Right lobe of liver (tissue), 6 donors: ENCODE measurements at regions not wholly inside any gene's neighbourhood (a gene's known extent, or its start where the extent isn't known, plus 50 kb on each side); places are given as distances from the start of the nearest gene placed in this dataset.
"Not testable (repeated sequence)": the region's sequence is repeated elsewhere in the genome, so short reads cannot be mapped to it uniquely, and the experiment has no call there.

Experiments used
- ATAC-seq, 4 donors: fragments of 200-7000 bp; cut with Tn5 transposase; one replicate each; pipeline ENCODE4 v1.9.1; 2020; ENCODE audit warnings: mild to moderate bottlenecking in 4 of 4, moderate library complexity in 4 of 4
- DNase-seq, 3 donors: peaks; one replicate each; pipeline ENCODE4 v3.0.0-alpha.2; 2020
- H3K27ac ChIP-seq, 3 donors: fragments of 200-600 bp; one replicate each; pipeline ENCODE4 v1.8.0; 2022
- H3K27me3 ChIP-seq, 2 donors: fragments of 200-600 bp; one replicate each; pipeline ENCODE4 v1.8.0; 2022
- H3K36me3 ChIP-seq, 4 donors: fragments of 200-600 bp; sonication (generic) in 1 of 4; one replicate each; pipeline versions ENCODE4 v1.5.1 to v1.8.0; 2017 to 2022; ENCODE audit warnings: control low read depth in 1 of 4
- H3K4me1 ChIP-seq, 4 donors: fragments of 200-600 bp; sonication (generic) in 1 of 4; one replicate each; pipeline versions ENCODE4 v1.5.1 to v1.8.0; 2017 to 2022; ENCODE audit warnings: control low read depth in 1 of 4
- H3K4me3 ChIP-seq, 3 donors: fragments of 200-600 bp; one replicate each; pipeline ENCODE4 v1.8.0; 2022
- H3K9me3 ChIP-seq, 4 donors: fragments of 200-600 bp; sonication (generic) in 1 of 4; one replicate each; pipeline versions ENCODE4 v1.5.1 to v1.8.0; 2017 to 2022; ENCODE audit warnings: control low read depth in 1 of 4
- CTCF ChIP-seq, 4 donors: fragments of 200-600 bp in 3 of 4; fragments of 450-650 bp in 1 of 4; IDR thresholded peaks; one replicate each; pipeline versions ENCODE4 v1.5.1 to v1.8.0; 2016 to 2022; ENCODE audit warnings: antibody characterized with exemption in 4 of 4, mild to moderate bottlenecking in 2 of 4
- POLR2A ChIP-seq: fragments of 450-650 bp; IDR thresholded peaks from one replicate; pipeline ENCODE4 v1.6.1; 2017; ENCODE audit warnings: antibody characterized with exemption, mild to moderate bottlenecking
- WGBS: methylation state at CpG from one replicate; pipeline ENCODE4 v1.1.6; 2018; ENCODE audit warnings: low coverage, low lambda C conversion rate; ENCODE audit not compliant: insufficient coverage; ENCODE audit errors: missing lambda C conversion rate; 5-methylcytosine and 5-hydroxymethylcytosine counted together
- intact Hi-C, 2 donors: fragments of 100-400 bp; cut with DNase I; formaldehyde crosslinking; loops; one replicate each; pipeline versions ENCODE4 v1.11.2 to v1.14.1; 2022
- donor health status: DM: no; HTN: yes; CAD: no.
- donor health status: DM: no; HTN: no; CAD: no.
- donor health status: DM: no; HTN: no; CAD: no.
- donor health status: DM: no; HTN: yes; CAD: no.
- donor health status: DM: no; HTN: yes; CAD: no.

- WGBS: 58% methylated on average over 12 of the region's 28 CpGs
- no peak for ATAC-seq
- TF ChIP-seq CTCF (IDR thresholded peaks at IDR 0.05) (no peak), POLR2A (no peak)
- H3K4me1 ChIP-seq: no peaks in the 10 kb centered on the region
- no peaks in the 10 kb centered on the region for H3K27me3 ChIP-seq
- H3K4me3 ChIP-seq: no peak overlapping the region
- intact Hi-C loops: no loop called here
- DNase-seq: no peak
- H3K27ac ChIP-seq: no peak overlapping the region
- no peaks in the 10 kb centered on the region for H3K9me3 ChIP-seq
- H3K36me3 ChIP-seq: no peaks in the 10 kb centered on the region
Measured at GRCh38 chr22:47400701-47401591, 638.5 kb downstream of the TBC1D22A start.

DNA sequence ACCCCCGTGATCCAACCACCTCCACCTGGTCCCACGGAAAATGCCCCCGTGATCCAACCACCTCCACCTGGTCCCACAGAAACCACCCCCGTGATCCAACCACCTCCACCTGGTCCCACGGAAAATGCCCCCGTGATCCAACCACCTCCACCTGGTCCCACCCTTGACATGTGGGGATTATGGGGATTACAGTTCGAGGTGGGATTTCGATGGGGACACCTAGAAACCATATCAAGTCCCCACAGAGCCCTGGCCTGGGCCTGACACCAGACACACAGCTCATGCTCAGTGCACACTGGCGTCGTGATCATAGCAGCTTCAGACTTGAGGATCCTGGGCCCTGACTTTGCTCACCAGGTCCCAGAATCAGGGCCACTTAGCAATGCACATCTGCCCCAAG lies 637.7 kb downstream of the TBC1D22A start:
- H3K9me3 ChIP-seq, intact Hi-C loops, H3K27me3 ChIP-seq, DNase-seq, H3K4me3 ChIP-seq, H3K36me3 ChIP-seq, ATAC-seq, H3K27ac ChIP-seq, H3K4me1 ChIP-seq: not testable (repeated sequence)
- 69% methylated on average over 6 of the region's 10 CpGs for WGBS

- ATAC-seq: peak in 1 of 4 donors; percentile 11
- TF ChIP-seq POLR2A (no peak), CTCF (IDR thresholded peaks at IDR 0.05) (no peak)
- Histone ChIP-seq H3K4me3 (no peak overlapping the region), H3K4me1 (no peaks in the 10 kb centered on the region), H3K27me3 (no peaks in the 10 kb centered on the region), H3K9me3 (no peaks in the 10 kb centered on the region), H3K27ac (no peak overlapping the region), H3K36me3 (no peaks in the 10 kb centered on the region)
- 73% methylated on average over 14 of the region's 21 CpGs for WGBS
- intact Hi-C loops: no loop called here
- no peak for DNase-seq
Measured at GRCh38 chr22:47398921-47399790, 636.7 kb downstream of the TBC1D22A start.

- intact Hi-C loops: no loop called here
- no peaks in the 10 kb centered on the region for H3K27me3 ChIP-seq
- DNase-seq (no peak), ATAC-seq (no peak)
- no peak overlapping the region for H3K4me3 ChIP-seq
- TF ChIP-seq CTCF (IDR thresholded peaks at IDR 0.05): no peak
- TF ChIP-seq POLR2A: no peak
- no peak overlapping the region for H3K27ac ChIP-seq
- no peaks in the 10 kb centered on the region for H3K36me3 ChIP-seq
- no peaks in the 10 kb centered on the region for H3K9me3 ChIP-seq
- WGBS: 63% methylated on average over 5 of the region's 11 CpGs
- no peaks in the 10 kb centered on the region for H3K4me1 ChIP-seq
Measured at GRCh38 chr22:47398491-47398890, 636.0 kb downstream of the TBC1D22A start.

DNA sequence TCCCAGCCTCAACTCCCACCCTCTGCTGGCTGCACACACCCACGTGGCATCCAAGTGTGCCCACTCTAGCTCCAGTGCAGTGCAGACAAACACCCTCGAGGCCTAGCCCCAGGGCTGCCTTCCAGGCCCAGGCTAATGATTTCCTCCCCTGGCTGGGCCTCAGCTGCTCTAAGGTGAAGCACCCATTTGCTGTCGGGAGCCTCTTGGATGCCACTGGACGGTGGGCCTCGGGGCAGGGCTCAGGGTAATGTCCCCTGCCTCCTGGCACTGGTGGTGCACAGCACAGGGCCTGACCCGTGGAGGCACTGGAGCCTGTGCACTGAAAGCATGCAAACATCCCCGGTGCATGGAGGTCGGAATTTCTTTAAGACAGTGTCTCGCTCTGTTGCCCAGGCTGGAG lies 635.2 kb downstream of the TBC1D22A start:
- ATAC-seq (no peak), DNase-seq (peak in 1 of 3 donors; percentile 31)
- Histone ChIP-seq H3K4me3 (no peak overlapping the region), H3K4me1 (no peaks in the 10 kb centered on the region), H3K9me3 (no peaks in the 10 kb centered on the region), H3K36me3 (no peaks in the 10 kb centered on the region), H3K27me3 (no peaks in the 10 kb centered on the region), H3K27ac (no peak overlapping the region)
- intact Hi-C loops: no loop called here
- TF ChIP-seq POLR2A: no peak
- no peak for TF ChIP-seq CTCF (IDR thresholded peaks at IDR 0.05)
- WGBS: 20% methylated on average over 1 of the region's 9 CpGs
